ENCODE measurements at regions not wholly inside any gene's neighbourhood (a gene's known extent, or its start where the extent isn't known, plus 50 kb on each side); places are given as distances from the start of the nearest gene placed in this dataset.
A peak's percentile ranks its signal among the peaks of the same experiment; 100 is the strongest.

DNA sequence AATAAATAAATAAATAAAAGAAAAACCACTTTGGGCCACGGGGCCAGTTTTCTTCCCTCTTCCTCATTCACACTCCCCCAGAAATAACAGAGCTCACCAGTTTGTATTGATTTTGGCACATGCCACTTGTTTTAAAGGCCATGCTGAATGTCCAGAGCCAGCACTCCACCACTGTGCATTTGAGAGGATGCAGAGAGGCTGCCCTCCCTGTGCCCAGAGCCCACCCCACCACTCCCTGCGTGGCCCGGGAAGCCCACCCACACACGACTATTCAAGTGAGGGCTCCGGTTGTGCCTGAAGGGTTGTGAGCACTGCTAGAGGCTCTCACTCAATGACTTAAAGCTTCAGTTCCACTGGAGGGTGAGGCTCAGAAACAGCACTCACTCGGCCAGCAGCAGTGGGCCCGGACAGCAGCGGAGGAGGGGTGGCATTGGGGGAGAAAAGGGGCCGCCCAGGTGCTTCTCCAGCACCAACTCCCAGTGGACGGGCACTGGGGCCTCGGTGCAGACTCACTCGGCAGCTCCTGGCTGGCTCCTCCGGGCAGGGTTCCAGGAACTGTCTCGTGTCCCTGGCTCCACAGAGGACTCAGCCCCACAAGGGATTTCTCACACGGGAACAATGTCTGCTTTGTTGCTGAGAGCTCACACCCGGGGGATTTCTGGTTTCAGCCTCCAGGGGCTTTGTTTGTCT is 112.7 kb downstream of the SHANK2 start:
- POLR2A ChIA-PET (ENCODE audit: unreplicated experiment), result interaction anchor here (0.6 kb wide), 1 partner anchor 339 kb away, joined by 3 read pairs; no protein-coding TSS in a partner anchor
- DNase-seq, result no peak

GRCh38 chr11:71138737-71139425 is 113.5 kb downstream of the SHANK2 start:
- Histone ChIP-seq H3K4me1 (ENCODE audit: insufficient read depth, low read length) (no peaks in the 10 kb centered on the region), H3K4me2 (ENCODE audit: low read length) (no peak overlapping the region), H3K9me3 (ENCODE audit: low read length) (no peaks in the 10 kb centered on the region), H2AFZ (ENCODE audit: low read length) (no peak overlapping the region), H3F3A (ENCODE audit: low read length, unreplicated experiment) (no peaks in the 10 kb centered on the region), H3K9me2 (replicated peaks; ENCODE audit: low read length) (no peaks in the 10 kb centered on the region), H3K4me3 (ENCODE audit: low read length) (no peak overlapping the region), H3K36me3 (ENCODE audit: low read depth, low read length) (no peaks in the 10 kb centered on the region), H3K9ac (ENCODE audit: low read length) (no peak overlapping the region), H4K20me1 (ENCODE audit: low read length) (no peaks in the 10 kb centered on the region), H3K27me3 (ENCODE audit: low read length) (no peaks in the 10 kb centered on the region), H3K79me2 (ENCODE audit: low read length) (no peaks in the 10 kb centered on the region), H3K27ac (ENCODE audit: low read length) (no peak overlapping the region)
- intact Hi-C loops (cut with micrococcal nuclease), result no loop called here
- no peak for ATAC-seq
- DNase-seq, result no peak
- no TSS peak for BruUV-seq (replicated peaks)
- POLR2A ChIA-PET (ENCODE audit: unreplicated experiment), result no interaction called here
- CTCF ChIA-PET, result no interaction called here
- TF ChIP-seq EZH2phosphoT487 (IDR thresholded peaks at IDR 0.05; ENCODE audit: borderline replicate concordance, low read length) (no peak), EZH2 (IDR thresholded peaks at IDR 0.05; ENCODE audit: low read length, unreplicated experiment) (no peak), CTCF (conservative IDR thresholded peaks at IDR 0.05; ENCODE audit: low read depth, low read length) (no peak)

More for the DNA sequence above, 112.7 kb downstream of the SHANK2 start:
- TF ChIP-seq CTCF (conservative IDR thresholded peaks at IDR 0.05; ENCODE audit: low read depth, low read length), result no peak
- TF ChIP-seq EZH2 (IDR thresholded peaks at IDR 0.05; ENCODE audit: low read length, unreplicated experiment), result no peak
- CTCF ChIA-PET, result no interaction called here
- no peaks in the 10 kb centered on the region for H3K9me3 ChIP-seq (ENCODE audit: low read length)
- intact Hi-C loops (cut with micrococcal nuclease), result no loop called here
- H3F3A ChIP-seq (ENCODE audit: low read length, unreplicated experiment), result no peaks in the 10 kb centered on the region
- ATAC-seq, result peak; percentile 54
- no peaks in the 10 kb centered on the region for H3K27me3 ChIP-seq (ENCODE audit: low read length)
- no peak overlapping the region for H3K4me2 ChIP-seq (ENCODE audit: low read length)
- H3K4me1 ChIP-seq (ENCODE audit: insufficient read depth, low read length), result no peaks in the 10 kb centered on the region
- no peaks in the 10 kb centered on the region for H3K79me2 ChIP-seq (ENCODE audit: low read length)
- no peak overlapping the region for H3K27ac ChIP-seq (ENCODE audit: low read length)
- no peak overlapping the region for H3K9ac ChIP-seq (ENCODE audit: low read length)
- H2AFZ ChIP-seq (ENCODE audit: low read length), result no peak overlapping the region
- no peaks in the 10 kb centered on the region for H3K36me3 ChIP-seq (ENCODE audit: low read depth, low read length)
- H3K4me3 ChIP-seq (ENCODE audit: low read length), result no peak overlapping the region
- no peaks in the 10 kb centered on the region for H4K20me1 ChIP-seq (ENCODE audit: low read length)
- no TSS peak for BruUV-seq (replicated peaks)
- no peaks in the 10 kb centered on the region for H3K9me2 ChIP-seq (replicated peaks; ENCODE audit: low read length)

GRCh38 chr11:71137376-71137775 is 115.0 kb downstream of the SHANK2 start:
- no peak overlapping the region for H3K27ac ChIP-seq (ENCODE audit: low read length)
- POLR2A ChIA-PET (ENCODE audit: unreplicated experiment), result no interaction called here
- BruUV-seq (replicated peaks), result no TSS peak
- H3K9me2 ChIP-seq (replicated peaks; ENCODE audit: low read length), result no peaks in the 10 kb centered on the region
- H3K4me3 ChIP-seq (ENCODE audit: low read length), result no peak overlapping the region
- H3K4me2 ChIP-seq (ENCODE audit: low read length), result no peak overlapping the region
- no peaks in the 10 kb centered on the region for H3K79me2 ChIP-seq (ENCODE audit: low read length)
- intact Hi-C loops (cut with micrococcal nuclease), result no loop called here
- no peaks in the 10 kb centered on the region for H3K27me3 ChIP-seq (ENCODE audit: low read length)
- H3K9me3 ChIP-seq (ENCODE audit: low read length), result no peaks in the 10 kb centered on the region
- ATAC-seq (no peak), DNase-seq (no peak)
- no peak for TF ChIP-seq EZH2 (IDR thresholded peaks at IDR 0.05; ENCODE audit: low read length, unreplicated experiment)
- no peak for TF ChIP-seq CTCF (conservative IDR thresholded peaks at IDR 0.05; ENCODE audit: low read depth, low read length)
- TF ChIP-seq EZH2phosphoT487 (IDR thresholded peaks at IDR 0.05; ENCODE audit: borderline replicate concordance, low read length), result no peak
- H3K9ac ChIP-seq (ENCODE audit: low read length), result no peak overlapping the region
- H3K36me3 ChIP-seq (ENCODE audit: low read depth, low read length), result no peaks in the 10 kb centered on the region
- H2AFZ ChIP-seq (ENCODE audit: low read length), result no peak overlapping the region
- H3K4me1 ChIP-seq (ENCODE audit: insufficient read depth, low read length), result no peaks in the 10 kb centered on the region
- CTCF ChIA-PET, result no interaction called here
- H3F3A ChIP-seq (ENCODE audit: low read length, unreplicated experiment), result no peaks in the 10 kb centered on the region
- no peaks in the 10 kb centered on the region for H4K20me1 ChIP-seq (ENCODE audit: low read length)
